ENCODE measurements at regions not wholly inside any gene's neighbourhood (a gene's known extent, or its start where the extent isn't known, plus 50 kb on each side); places are given as distances from the start of the nearest gene placed in this dataset.

DNA sequence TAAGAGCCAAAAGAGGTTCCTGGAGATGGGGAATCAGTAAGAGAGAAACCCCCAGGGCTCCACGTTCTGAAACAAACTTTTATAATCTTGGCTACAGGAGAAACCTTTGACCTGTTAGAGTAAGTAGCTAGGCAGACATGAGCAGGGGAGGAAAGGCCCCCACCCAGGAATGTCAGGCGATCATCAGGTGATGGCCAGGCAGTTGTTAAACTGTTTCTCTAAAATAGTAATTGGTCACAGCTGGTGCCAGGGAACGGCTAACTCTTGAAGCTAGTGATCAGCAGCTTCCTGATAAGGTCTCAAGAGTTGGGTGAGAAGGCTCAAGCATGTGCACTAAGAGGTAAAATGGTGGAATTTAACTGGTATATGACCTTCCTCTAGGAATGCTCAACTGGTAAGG lies 263.8 kb downstream of the HDGFL1 start:
- WGBS = 56% methylated on average over 3 of the region's 3 CpGs
- peaks cover 4% of the 10 kb centered on the region for H3K4me1 ChIP-seq (ENCODE audit: control insufficient read depth, insufficient read depth, low read length)
- no peaks in the 10 kb centered on the region for H3K27me3 ChIP-seq (ENCODE audit: control insufficient read depth, insufficient read depth)
- H3K27ac ChIP-seq (ENCODE audit: low read length) = no peak overlapping the region
- no peak for ATAC-seq
- no peaks in the 10 kb centered on the region for H3K9me3 ChIP-seq (ENCODE audit: control insufficient read depth, low read length)
- intact Hi-C loops (cut with DNase I) = no loop called here
- DNase-seq = no peak
- no peak overlapping the region for H3K4me3 ChIP-seq (ENCODE audit: low read length)

DNA sequence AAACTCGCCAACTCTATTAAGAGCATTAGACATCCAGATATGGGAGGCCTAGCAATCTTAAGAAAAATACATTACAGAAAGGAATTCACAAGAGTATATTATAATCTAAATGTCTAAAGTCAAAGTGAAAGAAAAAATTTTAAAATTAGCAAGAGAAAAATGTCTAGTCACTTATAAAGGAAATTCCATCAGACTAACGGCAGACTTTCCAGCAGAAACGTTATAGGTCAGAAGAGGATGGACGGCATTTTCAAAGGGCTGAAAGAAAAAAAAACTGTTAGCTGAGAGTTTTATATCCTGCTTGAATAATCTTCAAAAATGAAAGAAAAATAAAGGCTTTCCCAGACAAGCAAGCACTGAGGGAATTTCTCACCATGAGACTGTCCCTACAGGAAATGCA lies 269.0 kb downstream of the HDGFL1 start:
- H3K27ac ChIP-seq (ENCODE audit: low read length) = no peak overlapping the region
- no peak overlapping the region for H3K4me3 ChIP-seq (ENCODE audit: low read length)
- 86% methylated on average over 4 of the region's 4 CpGs for WGBS
- DNase-seq (no peak), ATAC-seq (no peak)
- no peaks in the 10 kb centered on the region for H3K27me3 ChIP-seq (ENCODE audit: control insufficient read depth, insufficient read depth)
- H3K9me3 ChIP-seq (ENCODE audit: control insufficient read depth, low read length) = no peaks in the 10 kb centered on the region
- intact Hi-C loops (cut with DNase I) = no loop called here
- no peaks in the 10 kb centered on the region for H3K4me1 ChIP-seq (ENCODE audit: control insufficient read depth, insufficient read depth, low read length)

DNA sequence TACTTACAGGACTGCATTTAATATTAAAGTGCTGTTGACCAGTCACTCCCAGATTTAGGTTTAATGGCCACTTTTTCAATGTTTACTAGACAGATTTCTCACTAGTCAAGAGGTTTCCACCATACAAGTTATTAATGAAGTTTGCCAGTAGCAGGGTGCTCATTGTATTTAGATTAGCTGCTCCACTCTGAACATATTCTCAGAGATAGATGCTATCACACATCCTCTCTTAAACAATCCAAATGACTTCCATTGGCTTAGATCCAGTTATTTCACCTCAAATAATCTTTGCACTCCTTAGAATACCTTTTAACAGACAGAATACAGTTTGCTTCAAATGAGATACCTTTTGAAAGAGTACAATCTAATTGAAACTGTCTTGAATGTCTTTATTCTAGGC lies 276.1 kb downstream of the HDGFL1 start:
- intact Hi-C loops (cut with DNase I) = no loop called here
- Histone ChIP-seq H3K27me3 (ENCODE audit: control insufficient read depth, insufficient read depth) (no peaks in the 10 kb centered on the region), H3K9me3 (ENCODE audit: control insufficient read depth, low read length) (no peaks in the 10 kb centered on the region), H3K4me3 (ENCODE audit: low read length) (no peak overlapping the region), H3K4me1 (ENCODE audit: control insufficient read depth, insufficient read depth, low read length) (no peaks in the 10 kb centered on the region), H3K27ac (ENCODE audit: low read length) (no peak overlapping the region)
- DNase-seq = no peak
- ATAC-seq = no peak

DNA sequence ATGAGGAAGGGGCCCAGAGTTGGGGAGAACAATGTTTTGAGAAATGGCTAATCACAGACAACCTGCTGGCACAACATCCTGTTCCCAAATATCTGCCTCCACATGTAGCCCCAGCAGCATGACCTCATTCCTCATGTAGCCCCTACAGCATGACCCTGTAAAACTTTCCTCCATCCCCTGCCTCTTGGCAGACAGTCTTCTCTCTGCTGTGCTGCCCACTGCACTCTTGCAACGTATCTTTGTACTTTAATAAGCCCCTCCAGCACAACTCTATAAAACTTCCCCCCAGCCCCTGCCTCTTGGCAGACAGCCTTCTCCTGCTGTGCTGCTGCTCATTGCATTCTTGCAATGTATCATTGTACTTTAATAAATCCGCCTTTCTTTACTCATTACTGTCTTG lies 278.8 kb downstream of the HDGFL1 start:
- Histone ChIP-seq H3K27me3 (ENCODE audit: control insufficient read depth, insufficient read depth) (no peaks in the 10 kb centered on the region), H3K9me3 (ENCODE audit: control insufficient read depth, low read length) (no peaks in the 10 kb centered on the region), H3K27ac (ENCODE audit: low read length) (no peak overlapping the region), H3K4me3 (ENCODE audit: low read length) (no peak overlapping the region), H3K4me1 (ENCODE audit: control insufficient read depth, insufficient read depth, low read length) (no peaks in the 10 kb centered on the region)
- DNase-seq = no peak
- intact Hi-C loops (cut with DNase I) = no loop called here
- no peak for ATAC-seq
- 77% methylated on average over 2 of the region's 2 CpGs for WGBS

DNA sequence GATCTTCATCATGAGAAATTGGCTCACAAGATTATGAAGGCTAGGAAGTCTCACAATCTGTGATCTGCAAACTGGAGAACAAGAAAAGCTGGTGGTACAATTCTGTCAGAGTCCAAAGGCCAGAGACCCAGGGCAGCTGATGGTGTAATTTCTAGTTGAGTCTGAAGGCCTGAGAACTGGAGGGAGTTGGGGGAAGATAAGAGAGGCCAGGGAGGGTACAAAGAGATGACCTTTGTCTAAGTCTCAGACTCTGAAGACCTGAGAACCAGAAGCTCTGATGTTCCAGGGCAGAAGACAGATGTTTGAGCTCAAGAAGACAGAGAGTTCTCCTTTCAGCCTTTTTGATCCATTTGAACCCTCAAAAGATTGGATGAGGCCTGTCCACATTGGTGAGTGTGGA lies 280.6 kb downstream of the HDGFL1 start:
- H3K4me1 ChIP-seq (ENCODE audit: control insufficient read depth, insufficient read depth, low read length) = no peaks in the 10 kb centered on the region
- no peaks in the 10 kb centered on the region for H3K27me3 ChIP-seq (ENCODE audit: control insufficient read depth, insufficient read depth)
- ATAC-seq (no peak), DNase-seq (no peak)
- H3K9me3 ChIP-seq (ENCODE audit: control insufficient read depth, low read length) = no peaks in the 10 kb centered on the region
- intact Hi-C loops (cut with DNase I) = no loop called here
- H3K4me3 ChIP-seq (ENCODE audit: low read length) = no peak overlapping the region
- no peak overlapping the region for H3K27ac ChIP-seq (ENCODE audit: low read length)

DNA sequence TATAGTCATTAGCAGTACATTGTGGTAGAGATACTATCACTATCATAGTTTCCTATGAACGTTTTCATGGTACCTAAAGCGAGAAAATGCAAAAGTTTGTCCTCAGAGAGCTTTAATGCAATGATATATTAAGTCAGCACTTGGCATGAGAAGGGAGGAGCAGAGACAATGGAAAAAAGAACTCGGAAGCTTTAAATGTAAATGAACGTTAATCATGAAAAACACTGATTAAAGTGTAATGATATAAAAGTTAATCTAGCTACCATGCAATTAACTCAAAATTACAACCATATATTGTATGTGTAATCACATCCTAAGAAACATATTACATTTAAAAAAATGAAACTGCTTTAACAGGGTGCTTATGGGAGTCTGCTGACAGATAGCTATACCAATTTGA lies 282.7 kb downstream of the HDGFL1 start:
- Histone ChIP-seq H3K4me1 (ENCODE audit: control insufficient read depth, insufficient read depth, low read length) (no peaks in the 10 kb centered on the region), H3K4me3 (ENCODE audit: low read length) (no peak overlapping the region), H3K27me3 (ENCODE audit: control insufficient read depth, insufficient read depth) (no peaks in the 10 kb centered on the region), H3K27ac (ENCODE audit: low read length) (no peak overlapping the region), H3K9me3 (ENCODE audit: control insufficient read depth, low read length) (no peaks in the 10 kb centered on the region)
- ATAC-seq (no peak), DNase-seq (no peak)
- 56% methylated on average over 4 of the region's 4 CpGs for WGBS
- intact Hi-C loops (cut with DNase I) = no loop called here

DNA sequence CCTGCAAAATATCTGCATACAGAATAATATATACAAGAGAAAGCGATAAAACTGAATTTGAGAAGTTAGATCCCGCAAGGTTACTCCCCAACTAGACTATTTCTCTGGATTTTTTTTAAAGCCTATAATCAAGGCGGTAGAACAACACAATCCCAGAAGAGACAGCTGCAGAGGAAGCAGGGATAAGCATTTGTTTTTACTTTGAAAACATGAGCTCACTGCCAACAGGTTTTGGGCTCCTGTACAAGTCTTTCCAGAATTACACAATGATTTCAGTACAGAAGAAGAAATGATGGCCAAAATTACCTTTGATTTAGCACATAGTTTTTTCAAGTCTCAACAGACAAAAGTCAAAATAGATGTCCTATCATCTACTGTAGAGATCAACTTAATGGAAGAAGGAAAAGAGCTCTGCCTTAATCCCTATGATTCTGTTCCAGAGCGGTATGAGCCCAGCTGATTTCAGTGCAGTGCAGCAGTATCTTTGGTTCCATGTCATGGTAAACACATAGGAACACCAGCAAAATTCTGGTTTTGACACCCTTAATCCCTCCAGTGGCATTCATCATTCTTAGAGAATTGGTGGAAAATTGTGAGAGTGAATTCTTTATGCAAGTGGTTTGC lies 304.3 kb downstream of the HDGFL1 start:
- Histone ChIP-seq H3K27ac (ENCODE audit: low read length) (no peak overlapping the region), H3K27me3 (ENCODE audit: control insufficient read depth, insufficient read depth) (no peaks in the 10 kb centered on the region), H3K4me3 (ENCODE audit: low read length) (no peak overlapping the region), H3K9me3 (ENCODE audit: control insufficient read depth, low read length) (no peaks in the 10 kb centered on the region), H3K4me1 (ENCODE audit: control insufficient read depth, insufficient read depth, low read length) (no peaks in the 10 kb centered on the region)
- DNase-seq = no peak
- intact Hi-C loops (cut with DNase I) = no loop called here
- peak in 1 of 2 donors; percentile 52 for ATAC-seq
- WGBS = 67% methylated on average over 4 of the region's 4 CpGs

DNA sequence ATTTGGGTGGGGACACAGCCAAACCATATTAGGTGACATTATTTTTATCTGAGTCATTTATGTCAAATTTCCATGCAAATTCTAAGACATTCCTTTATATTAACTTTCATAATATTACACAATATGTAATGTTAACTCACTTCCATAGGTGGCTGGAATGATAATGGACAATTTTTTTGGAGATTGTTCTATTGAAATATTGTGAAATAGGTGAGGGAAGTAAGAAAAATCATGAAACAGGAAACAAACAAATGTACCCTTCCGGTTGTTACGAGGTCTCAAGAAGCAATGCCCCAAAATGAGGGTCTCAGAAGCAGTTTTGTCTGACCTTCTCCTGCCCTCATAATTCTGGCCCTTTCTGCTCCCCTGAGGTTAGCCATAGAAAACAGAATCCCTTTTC lies 306.5 kb downstream of the HDGFL1 start:
- Histone ChIP-seq H3K4me3 (ENCODE audit: low read length) (no peak overlapping the region), H3K9me3 (ENCODE audit: control insufficient read depth, low read length) (no peaks in the 10 kb centered on the region), H3K27me3 (ENCODE audit: control insufficient read depth, insufficient read depth) (no peaks in the 10 kb centered on the region), H3K4me1 (ENCODE audit: control insufficient read depth, insufficient read depth, low read length) (no peaks in the 10 kb centered on the region), H3K27ac (ENCODE audit: low read length) (no peak overlapping the region)
- 93% methylated on average over 2 of the region's 2 CpGs for WGBS
- intact Hi-C loops (cut with DNase I) = no loop called here
- no peak for DNase-seq
- no peak for ATAC-seq

DNA sequence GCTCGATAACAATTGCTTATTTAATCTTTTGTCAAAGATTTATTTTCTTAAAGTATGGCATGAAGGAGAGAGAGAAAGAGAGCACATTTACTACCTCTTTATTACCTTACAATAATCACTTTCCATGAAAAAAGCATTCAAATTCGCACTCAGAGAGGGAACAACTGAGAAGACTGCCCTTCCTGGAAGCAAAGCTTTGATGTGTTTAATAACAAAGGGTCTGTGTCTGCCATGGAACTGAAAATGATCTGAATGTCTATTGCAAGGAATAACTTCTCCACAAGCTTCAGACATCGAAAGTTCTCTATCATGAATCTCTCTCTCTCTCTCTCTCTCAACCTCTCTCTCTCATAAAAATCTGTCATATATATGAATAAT lies 308.9 kb downstream of the HDGFL1 start:
- no peak overlapping the region for H3K27ac ChIP-seq (ENCODE audit: low read length)
- H3K4me1 ChIP-seq (ENCODE audit: control insufficient read depth, insufficient read depth, low read length) = peaks cover 2% of the 10 kb centered on the region
- WGBS = 61% methylated on average over 3 of the region's 3 CpGs
- no peaks in the 10 kb centered on the region for H3K9me3 ChIP-seq (ENCODE audit: control insufficient read depth, low read length)
- no peak for DNase-seq
- no peak overlapping the region for H3K4me3 ChIP-seq (ENCODE audit: low read length)
- no peaks in the 10 kb centered on the region for H3K27me3 ChIP-seq (ENCODE audit: control insufficient read depth, insufficient read depth)
- ATAC-seq = no peak
- intact Hi-C loops (cut with DNase I) = no loop called here

DNA sequence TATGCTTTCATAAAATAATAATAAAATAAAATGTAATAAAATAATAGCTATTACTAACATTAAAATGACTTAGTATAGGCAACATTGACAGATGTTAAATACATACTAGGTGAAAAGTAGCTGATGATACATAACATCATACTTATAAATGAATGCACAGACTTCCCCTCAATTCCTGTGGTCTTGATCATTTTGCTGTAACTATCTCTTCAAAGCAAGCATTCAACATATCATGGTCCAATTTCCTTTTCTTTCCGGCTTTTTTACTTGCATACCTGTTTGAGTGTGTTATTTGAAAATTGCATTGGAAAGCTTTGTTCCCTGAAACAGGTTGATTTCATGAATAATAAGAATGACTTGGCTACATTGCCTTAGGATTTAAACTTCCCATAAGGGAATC lies 309.3 kb downstream of the HDGFL1 start:
- H3K27me3 ChIP-seq (ENCODE audit: control insufficient read depth, insufficient read depth) = no peaks in the 10 kb centered on the region
- ATAC-seq (no peak), DNase-seq (no peak)
- H3K9me3 ChIP-seq (ENCODE audit: control insufficient read depth, low read length) = no peaks in the 10 kb centered on the region
- H3K27ac ChIP-seq (ENCODE audit: low read length) = no peak overlapping the region
- intact Hi-C loops (cut with DNase I) = no loop called here
- H3K4me3 ChIP-seq (ENCODE audit: low read length) = no peak overlapping the region
- 87% methylated on average over 1 of the region's 1 CpG for WGBS
- peaks cover 2% of the 10 kb centered on the region for H3K4me1 ChIP-seq (ENCODE audit: control insufficient read depth, insufficient read depth, low read length)

DNA sequence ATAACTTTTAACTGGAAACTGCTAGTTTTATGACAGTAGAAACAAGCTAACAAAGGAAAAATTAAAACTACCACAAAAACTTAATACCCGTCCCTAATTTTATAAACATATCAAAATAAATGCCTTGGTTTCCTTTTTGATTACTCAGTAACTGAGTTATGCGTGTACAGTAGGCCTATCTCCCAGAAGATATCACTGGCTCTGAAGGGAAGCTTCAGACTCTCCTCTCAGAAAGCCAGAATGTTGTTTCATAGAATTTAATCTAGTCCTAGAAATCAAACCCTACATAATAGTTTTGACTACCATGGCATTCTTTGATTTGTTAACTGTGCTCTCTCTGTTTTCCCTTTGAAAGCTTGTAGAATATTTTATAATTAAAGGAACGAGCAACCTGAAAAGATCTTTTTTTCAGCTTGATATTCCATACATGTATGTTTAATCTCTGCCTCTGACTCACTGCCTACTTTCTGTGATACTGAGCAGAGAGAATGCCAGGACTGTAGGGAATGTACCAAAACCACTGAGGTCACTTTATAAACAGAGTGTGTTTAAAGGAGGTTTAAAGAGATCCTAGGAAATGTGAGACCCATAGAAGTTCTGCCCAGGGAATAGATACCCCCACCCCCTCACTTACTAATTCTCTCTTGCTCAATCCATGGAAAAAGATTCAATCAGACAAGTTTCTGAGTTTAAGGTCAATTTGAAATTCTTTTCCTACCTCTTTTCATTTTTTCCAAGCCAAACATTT lies 311.5 kb downstream of the HDGFL1 start:
- Histone ChIP-seq H3K9me3 (ENCODE audit: control insufficient read depth, low read length) (no peaks in the 10 kb centered on the region), H3K27me3 (ENCODE audit: control insufficient read depth, insufficient read depth) (no peaks in the 10 kb centered on the region), H3K4me3 (ENCODE audit: low read length) (no peak overlapping the region), H3K27ac (ENCODE audit: low read length) (no peak overlapping the region), H3K4me1 (ENCODE audit: control insufficient read depth, insufficient read depth, low read length) (peaks cover 2% of the 10 kb centered on the region)
- ATAC-seq (peak; percentile 83 to 84), DNase-seq (no peak)
- intact Hi-C loops (cut with DNase I) = no loop called here
- 25% methylated on average over 3 of the region's 3 CpGs for WGBS

DNA sequence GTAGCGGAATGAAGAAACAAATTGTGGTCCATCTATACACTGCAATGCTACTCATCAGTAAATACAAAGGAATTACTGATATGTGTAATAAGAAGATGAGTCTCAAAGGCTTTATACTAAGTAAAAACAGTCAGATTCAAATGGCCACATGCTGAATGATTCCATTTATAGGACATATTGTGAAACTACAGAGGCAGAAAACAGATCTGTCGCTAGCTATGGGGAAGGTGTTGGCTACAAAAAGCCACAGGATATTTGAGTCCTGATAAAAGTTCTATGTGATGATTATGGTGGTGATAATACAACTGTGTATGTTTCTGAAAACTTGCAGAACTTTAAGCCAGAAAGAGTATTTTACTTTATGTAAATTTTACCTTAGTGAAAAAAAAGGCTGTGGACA lies 313.2 kb downstream of the HDGFL1 start:
- Histone ChIP-seq H3K27ac (ENCODE audit: low read length) (no peak overlapping the region), H3K4me1 (ENCODE audit: control insufficient read depth, insufficient read depth, low read length) (peaks cover 2% of the 10 kb centered on the region), H3K9me3 (ENCODE audit: control insufficient read depth, low read length) (no peaks in the 10 kb centered on the region), H3K4me3 (ENCODE audit: low read length) (no peak overlapping the region), H3K27me3 (ENCODE audit: control insufficient read depth, insufficient read depth) (no peaks in the 10 kb centered on the region)
- WGBS = 81% methylated on average over 2 of the region's 2 CpGs
- intact Hi-C loops (cut with DNase I) = no loop called here
- ATAC-seq (no peak), DNase-seq (no peak)

All from right cardiac atrium (tissue), 5 donors.